ENCODE measurements at regions not wholly inside any gene's neighbourhood (a gene's known extent, or its start where the extent isn't known, plus 50 kb on each side); places are given as distances from the start of the nearest gene placed in this dataset.

GRCh38 chr10:2351566-2351965 lies 614.2 kb upstream of the ADARB2 start:
- in situ Hi-C loops (cut with HindIII; ENCODE audit: low pct_ligation_motif_present, low sequenced_read_pairs) = no loop called here
- H3K36me3 ChIP-seq (replicated peaks) = no peaks in the 10 kb centered on the region
- DNase-seq = no peak
- H3K27ac ChIP-seq = no peak overlapping the region
- no peak for TF ChIP-seq CTCF (IDR thresholded peaks at IDR 0.05; ENCODE audit: low read depth, low read length, missing control alignments)
- no peaks in the 10 kb centered on the region for H3K27me3 ChIP-seq (replicated peaks)
- no peak overlapping the region for H3K4me3 ChIP-seq (ENCODE audit: low read depth, low read length)

- in situ Hi-C loops (cut with HindIII; ENCODE audit: low pct_ligation_motif_present, low sequenced_read_pairs) = no loop called here
- no peaks in the 10 kb centered on the region for H3K27me3 ChIP-seq (replicated peaks)
- TF ChIP-seq CTCF (IDR thresholded peaks at IDR 0.05; ENCODE audit: low read depth, low read length, missing control alignments) = no peak
- no peak overlapping the region for H3K4me3 ChIP-seq (ENCODE audit: low read depth, low read length)
- no peak overlapping the region for H3K27ac ChIP-seq
- DNase-seq = no peak
- no peaks in the 10 kb centered on the region for H3K36me3 ChIP-seq (replicated peaks)
These were observed 604.9 kb upstream of the ADARB2 start for GRCh38 chr10:2342206-2342605.

GRCh38 chr10:2340831-2341647 lies 603.7 kb upstream of the ADARB2 start:
- no peak for DNase-seq
- in situ Hi-C loops (cut with HindIII; ENCODE audit: low pct_ligation_motif_present, low sequenced_read_pairs) = no loop called here
- Histone ChIP-seq H3K36me3 (replicated peaks) (no peaks in the 10 kb centered on the region), H3K27me3 (replicated peaks) (no peaks in the 10 kb centered on the region), H3K27ac (no peak overlapping the region), H3K4me3 (ENCODE audit: low read depth, low read length) (no peak overlapping the region)
- no peak for TF ChIP-seq CTCF (IDR thresholded peaks at IDR 0.05; ENCODE audit: low read depth, low read length, missing control alignments)

GRCh38 chr10:2335626-2336025 lies 598.3 kb upstream of the ADARB2 start:
- in situ Hi-C loops (cut with HindIII; ENCODE audit: low pct_ligation_motif_present, low sequenced_read_pairs) = no loop called here
- Histone ChIP-seq H3K36me3 (replicated peaks) (no peaks in the 10 kb centered on the region), H3K4me3 (ENCODE audit: low read depth, low read length) (no peak overlapping the region), H3K27me3 (replicated peaks) (no peaks in the 10 kb centered on the region), H3K27ac (no peak overlapping the region)
- DNase-seq = no peak
- no peak for TF ChIP-seq CTCF (IDR thresholded peaks at IDR 0.05; ENCODE audit: low read depth, low read length, missing control alignments)

GRCh38 chr10:2334575-2334974 lies 597.2 kb upstream of the ADARB2 start:
- Histone ChIP-seq H3K36me3 (replicated peaks) (no peaks in the 10 kb centered on the region), H3K4me3 (ENCODE audit: low read depth, low read length) (no peak overlapping the region), H3K27ac (no peak overlapping the region), H3K27me3 (replicated peaks) (no peaks in the 10 kb centered on the region)
- no peak for DNase-seq
- no peak for TF ChIP-seq CTCF (IDR thresholded peaks at IDR 0.05; ENCODE audit: low read depth, low read length, missing control alignments)
- in situ Hi-C loops (cut with HindIII; ENCODE audit: low pct_ligation_motif_present, low sequenced_read_pairs) = no loop called here

GRCh38 chr10:2329082-2329481 lies 591.8 kb upstream of the ADARB2 start:
- in situ Hi-C loops (cut with HindIII; ENCODE audit: low pct_ligation_motif_present, low sequenced_read_pairs) = no loop called here
- no peak overlapping the region for H3K27ac ChIP-seq
- DNase-seq = no peak
- no peaks in the 10 kb centered on the region for H3K27me3 ChIP-seq (replicated peaks)
- no peak for TF ChIP-seq CTCF (IDR thresholded peaks at IDR 0.05; ENCODE audit: low read depth, low read length, missing control alignments)
- H3K4me3 ChIP-seq (ENCODE audit: low read depth, low read length) = no peak overlapping the region
- H3K36me3 ChIP-seq (replicated peaks) = no peaks in the 10 kb centered on the region

All from brain microvascular endothelial cell (primary cell).